Activated CD4-positive, alpha-beta memory T cell treated with anti-CD3 and anti-CD28 coated beads for 36 hours (primary cell): ENCODE measurements at regions not wholly inside any gene's neighbourhood (a gene's known extent, or its start where the extent isn't known, plus 50 kb on each side); places are given as distances from the start of the nearest gene placed in this dataset.

Experiments used
- CTCF ChIA-PET: fragments of 350-600 bp; sonication (Branson Sonifier 250); formaldehyde crosslinking; loops from one replicate; lab custom pipeline; 2021; ENCODE audit warnings: antibody characterized with exemption, inconsistent platforms; lab: Charles Lee
- POLR2A ChIA-PET: fragments of 350-600 bp; sonication (Branson Sonifier 250); formaldehyde crosslinking; loops from one replicate; lab custom pipeline; 2021; ENCODE audit warnings: antibody characterized with exemption; lab: Charles Lee
- DNase-seq: peaks from one replicate; pipeline ENCODE4 v3.0.0-alpha.2; 2020
- H3K27ac Mint-ChIP-seq: one replicate; pipeline ENCODE4 v1.8.0; 2021; ENCODE audit warnings: mixed read lengths
- H3K27me3 Mint-ChIP-seq: one replicate; pipeline ENCODE4 v1.8.0; 2021; ENCODE audit warnings: mixed read lengths
- H3K36me3 Mint-ChIP-seq: one replicate; pipeline ENCODE4 v1.8.0; 2021; ENCODE audit warnings: mixed read lengths
- H3K4me1 Mint-ChIP-seq: one replicate; pipeline ENCODE4 v1.8.0; 2021; ENCODE audit warnings: low read depth, mixed read lengths
- H3K4me3 Mint-ChIP-seq: one replicate; pipeline ENCODE4 v1.8.0; 2021; ENCODE audit warnings: mild to moderate bottlenecking, mixed read lengths
- H3K9me3 Mint-ChIP-seq: one replicate; pipeline ENCODE4 v1.8.0; 2021; ENCODE audit warnings: mixed read lengths
- intact Hi-C: fragments of 100-400 bp; cut with micrococcal nuclease; formaldehyde crosslinking; loops from one replicate; pipeline ENCODE4 v1.15.1; 2023

DNA sequence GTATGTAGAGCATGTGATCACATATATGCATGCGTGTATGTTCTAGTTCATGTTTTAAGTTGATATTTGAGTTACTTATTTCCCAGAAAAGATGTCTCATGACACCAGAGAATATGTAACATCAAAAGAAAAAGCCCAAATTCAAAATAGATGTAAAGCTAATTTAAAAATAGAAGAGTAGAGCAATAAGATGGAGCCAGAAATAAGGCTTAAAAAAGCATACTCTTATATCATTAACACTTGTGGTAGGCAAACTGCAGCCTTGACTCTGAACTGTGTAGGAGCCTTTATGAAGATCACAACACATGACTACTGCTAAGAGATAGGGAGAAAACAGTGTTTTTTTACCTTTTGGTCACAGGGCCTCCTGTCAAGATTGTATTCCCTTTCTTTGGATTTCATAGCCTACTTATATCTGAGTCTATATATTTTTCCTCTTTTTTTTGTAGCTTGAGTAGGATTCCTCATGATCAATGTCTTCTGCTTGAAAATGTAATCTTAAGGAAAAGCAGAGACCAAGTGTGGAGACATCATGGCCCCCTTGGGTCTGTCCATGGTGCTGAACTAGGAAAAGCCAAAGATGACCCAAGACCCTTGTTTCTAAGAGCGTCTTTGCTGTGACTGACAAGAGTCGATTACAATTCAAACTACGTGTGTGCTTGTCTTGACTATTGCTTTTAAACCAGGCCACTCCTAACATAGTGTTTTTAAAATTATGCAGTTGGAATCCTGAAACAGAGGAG lies 390.4 kb downstream of the SHISA9 start:
- Mint-ChIP-seq H3K27ac (no peak overlapping the region), H3K9me3 (no peaks in the 10 kb centered on the region), H3K36me3 (no peaks in the 10 kb centered on the region), H3K4me3 (no peak overlapping the region), H3K4me1 (no peaks in the 10 kb centered on the region), H3K27me3 (no peaks in the 10 kb centered on the region)
- intact Hi-C loops = no loop called here
- CTCF ChIA-PET = no interaction called here
- DNase-seq = no peak
- POLR2A ChIA-PET = no interaction called here

DNA sequence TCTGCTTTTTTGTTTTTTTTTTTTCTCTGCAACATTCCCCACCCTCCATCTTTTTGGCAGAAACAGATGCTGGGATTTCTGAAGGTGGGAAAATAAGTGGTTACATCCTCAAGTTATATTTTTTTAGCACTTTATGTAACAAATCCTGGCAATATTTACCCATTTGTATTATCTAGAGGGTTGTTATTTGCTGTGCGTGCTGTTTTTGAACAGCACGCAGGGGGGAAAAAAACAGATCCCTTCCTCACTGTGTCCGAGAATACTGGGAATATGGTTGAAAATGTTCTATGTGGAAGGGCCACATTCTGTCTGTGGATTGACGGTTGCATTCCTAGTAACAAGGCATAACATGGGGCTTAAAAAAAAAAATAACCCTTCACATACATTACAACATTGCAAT lies 394.8 kb downstream of the SHISA9 start:
- no peak for DNase-seq
- Mint-ChIP-seq H3K36me3 (no peaks in the 10 kb centered on the region), H3K4me1 (no peaks in the 10 kb centered on the region), H3K4me3 (no peak overlapping the region), H3K27me3 (no peaks in the 10 kb centered on the region), H3K9me3 (peaks cover 3% of the 10 kb centered on the region), H3K27ac (no peak overlapping the region)
- CTCF ChIA-PET = no interaction called here
- intact Hi-C loops = no loop called here
- POLR2A ChIA-PET = no interaction called here

DNA sequence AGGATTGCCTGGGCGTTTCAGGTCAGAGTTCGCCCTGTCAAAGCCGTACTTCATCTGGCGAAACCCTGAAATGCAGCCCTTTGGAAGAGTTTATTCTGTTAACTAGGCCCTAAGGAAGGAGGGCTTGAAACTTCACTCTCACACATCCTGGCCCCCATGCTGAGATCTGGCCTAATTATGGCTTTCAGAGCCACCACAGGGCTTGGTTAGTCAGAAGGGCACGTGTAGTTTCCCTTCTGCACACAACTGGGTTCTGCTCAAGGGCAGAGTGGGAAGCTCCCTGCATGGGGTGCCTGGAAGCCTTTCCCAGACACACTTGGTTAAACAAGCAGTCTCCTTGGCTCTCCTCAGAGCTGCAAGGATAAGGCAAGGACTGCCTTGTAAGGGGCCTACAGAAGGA lies 397.3 kb downstream of the SHISA9 start:
- CTCF ChIA-PET = no interaction called here

DNA sequence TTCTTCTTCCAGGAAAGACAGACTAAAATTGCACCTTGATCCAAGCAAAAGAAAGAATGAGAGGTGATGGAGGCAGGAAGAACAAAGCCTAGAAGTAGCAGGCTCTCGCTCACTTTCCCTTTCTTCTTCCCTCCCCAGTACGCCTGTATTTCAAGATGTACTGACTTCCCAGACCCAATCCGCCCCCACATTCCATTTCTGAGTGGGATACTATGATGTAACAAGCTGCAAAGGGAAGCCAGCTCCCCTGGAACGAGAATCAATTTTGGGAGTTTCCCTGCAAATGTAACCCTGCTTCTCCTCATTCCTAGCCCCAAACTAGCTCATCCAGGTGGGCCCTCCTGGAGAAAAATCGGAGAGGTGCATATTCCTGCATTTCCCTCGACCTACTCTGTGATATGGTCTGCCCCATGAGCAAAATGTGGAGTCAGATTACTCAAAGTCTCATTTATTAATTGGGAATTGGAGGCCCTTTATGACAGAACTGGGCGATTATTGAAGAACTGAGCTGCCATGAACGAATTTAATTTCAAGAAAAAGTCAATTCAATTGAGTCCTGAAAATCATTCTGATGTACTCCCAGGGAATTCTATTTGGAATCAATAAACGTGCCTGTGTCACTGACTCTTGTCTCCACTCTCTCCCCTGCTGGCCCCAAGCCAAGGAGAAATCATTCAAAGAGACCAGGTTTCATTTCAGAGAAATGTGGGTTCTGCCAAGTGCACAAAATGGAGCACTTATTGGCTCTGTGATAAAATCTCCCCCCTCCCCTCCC lies 398.9 kb downstream of the SHISA9 start:
- H3K27me3 Mint-ChIP-seq = no peaks in the 10 kb centered on the region
- H3K4me1 Mint-ChIP-seq = no peaks in the 10 kb centered on the region
- intact Hi-C loops = no loop called here
- H3K27ac Mint-ChIP-seq = no peak overlapping the region
- peaks cover 7% of the 10 kb centered on the region for H3K9me3 Mint-ChIP-seq
- no peak for DNase-seq
- CTCF ChIA-PET = no interaction called here
- POLR2A ChIA-PET = no interaction called here
- H3K4me3 Mint-ChIP-seq = no peak overlapping the region
- no peaks in the 10 kb centered on the region for H3K36me3 Mint-ChIP-seq

More for the DNA sequence above, 397.3 kb downstream of the SHISA9 start:
- no peak overlapping the region for H3K4me3 Mint-ChIP-seq
- H3K27ac Mint-ChIP-seq = no peak overlapping the region
- intact Hi-C loops = no loop called here
- POLR2A ChIA-PET = no interaction called here
- H3K9me3 Mint-ChIP-seq = peaks cover 7% of the 10 kb centered on the region
- H3K36me3 Mint-ChIP-seq = no peaks in the 10 kb centered on the region
- no peak for DNase-seq
- no peaks in the 10 kb centered on the region for H3K27me3 Mint-ChIP-seq
- H3K4me1 Mint-ChIP-seq = no peaks in the 10 kb centered on the region

DNA sequence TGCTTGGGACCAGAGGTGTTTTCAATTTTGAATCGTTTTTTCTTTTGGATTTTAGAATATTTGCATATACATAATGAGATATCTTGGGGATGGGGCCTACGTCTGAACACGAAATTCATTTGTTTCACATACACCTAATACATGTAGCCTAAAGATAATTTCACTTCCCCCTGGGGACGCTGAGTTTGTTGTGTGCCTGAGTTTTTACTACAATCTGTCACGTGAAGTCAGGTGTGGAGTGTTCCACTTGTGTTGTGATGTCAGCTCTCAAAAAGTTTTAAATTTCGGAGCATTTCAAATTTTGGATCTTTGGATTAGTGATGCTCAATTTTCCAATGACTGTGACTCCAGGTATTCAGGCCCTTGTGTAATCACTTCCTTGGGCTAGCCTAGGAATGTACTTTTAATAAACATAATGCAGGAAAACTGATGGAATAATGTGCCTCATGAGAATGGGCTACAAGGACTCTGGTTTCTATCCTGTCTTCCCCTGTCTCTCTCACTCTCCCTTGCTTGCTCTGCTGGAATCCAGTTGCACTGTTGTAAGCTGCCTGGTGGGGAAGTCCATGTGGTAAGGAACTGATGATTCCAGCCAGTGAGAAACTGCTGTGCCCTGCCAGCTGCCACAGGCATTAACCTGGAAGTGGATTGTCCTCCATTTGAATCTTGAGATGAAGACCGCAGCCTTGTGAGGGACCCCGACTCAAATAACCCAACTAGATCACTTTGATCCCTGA lies 403.8 kb downstream of the SHISA9 start:
- no peak for DNase-seq

DNA sequence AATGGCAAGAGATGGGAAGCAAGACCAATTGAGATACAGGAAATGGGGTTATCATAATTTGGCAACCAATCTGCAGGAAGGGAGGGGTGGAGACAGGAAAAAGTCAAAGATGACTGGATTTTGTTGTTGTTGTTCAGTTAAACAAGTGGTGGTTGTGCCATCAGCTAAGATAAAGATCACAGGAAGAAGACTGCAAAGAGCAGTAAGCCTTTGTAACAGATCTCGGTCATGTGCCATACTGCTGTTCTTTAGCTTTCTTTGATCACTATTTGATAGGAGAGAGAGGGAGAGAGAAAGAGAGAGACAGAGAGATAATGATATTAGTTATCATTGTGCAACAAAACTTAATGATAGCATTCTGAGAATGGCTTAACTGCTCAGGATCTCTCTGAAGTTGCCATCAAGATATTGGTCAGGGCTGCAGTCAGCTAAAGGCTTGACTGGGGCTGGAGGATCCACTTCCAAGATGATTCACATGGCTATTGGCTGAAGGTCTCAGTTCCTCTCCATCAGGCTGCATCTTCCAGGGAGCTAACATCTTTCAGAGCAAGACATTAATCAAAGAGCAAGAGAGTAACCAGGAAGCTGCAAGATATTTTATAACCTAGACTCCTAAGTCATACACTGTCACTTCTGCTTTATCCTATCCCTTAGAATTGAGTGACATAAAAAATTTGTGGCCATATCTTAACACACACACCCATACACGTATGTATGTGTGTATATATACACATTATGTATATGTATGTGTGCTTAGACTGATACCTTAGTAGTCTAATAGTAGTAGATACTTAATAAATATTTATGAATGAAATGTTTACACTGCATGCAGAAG lies 405.0 kb downstream of the SHISA9 start:
- ChIA-PET POLR2A (no interaction called here), CTCF (no interaction called here)

More for the DNA sequence above, 403.8 kb downstream of the SHISA9 start:
- H3K4me1 Mint-ChIP-seq = no peaks in the 10 kb centered on the region
- intact Hi-C loops = no loop called here
- POLR2A ChIA-PET = no interaction called here
- H3K9me3 Mint-ChIP-seq = peaks cover 4% of the 10 kb centered on the region
- H3K36me3 Mint-ChIP-seq = no peaks in the 10 kb centered on the region
- no peak overlapping the region for H3K4me3 Mint-ChIP-seq
- H3K27me3 Mint-ChIP-seq = no peaks in the 10 kb centered on the region
- no peak overlapping the region for H3K27ac Mint-ChIP-seq
- CTCF ChIA-PET = no interaction called here

DNA sequence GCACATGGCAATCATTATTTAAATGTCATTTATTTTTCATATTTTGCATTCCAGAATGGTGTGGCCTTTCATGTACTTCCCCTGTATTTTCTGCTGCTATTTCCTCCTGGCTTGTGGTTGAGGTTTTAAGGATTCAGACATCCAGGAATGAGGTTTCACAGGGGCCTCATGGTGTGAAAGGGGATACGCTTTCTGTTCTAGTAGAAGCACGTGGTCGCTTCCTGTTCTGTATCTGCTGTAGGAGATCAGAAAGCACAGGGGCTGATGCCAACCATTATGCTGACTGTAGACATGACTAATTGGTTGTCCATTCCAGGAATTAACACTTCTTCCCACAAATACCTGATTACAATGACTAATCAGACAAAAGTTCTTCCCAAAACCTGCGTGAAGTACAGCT lies 405.9 kb downstream of the SHISA9 start:
- H3K4me3 Mint-ChIP-seq = no peak overlapping the region
- H3K9me3 Mint-ChIP-seq = peaks cover 4% of the 10 kb centered on the region
- no peaks in the 10 kb centered on the region for H3K27me3 Mint-ChIP-seq
- ChIA-PET POLR2A (no interaction called here), CTCF (no interaction called here)
- no peak overlapping the region for H3K27ac Mint-ChIP-seq
- intact Hi-C loops = no loop called here
- no peak for DNase-seq
- no peaks in the 10 kb centered on the region for H3K4me1 Mint-ChIP-seq
- H3K36me3 Mint-ChIP-seq = no peaks in the 10 kb centered on the region

More for the DNA sequence above, 405.0 kb downstream of the SHISA9 start:
- Mint-ChIP-seq H3K27ac (no peak overlapping the region), H3K4me1 (no peaks in the 10 kb centered on the region), H3K27me3 (no peaks in the 10 kb centered on the region), H3K9me3 (peaks cover 4% of the 10 kb centered on the region), H3K36me3 (no peaks in the 10 kb centered on the region), H3K4me3 (no peak overlapping the region)
- intact Hi-C loops = no loop called here
- no peak for DNase-seq

DNA sequence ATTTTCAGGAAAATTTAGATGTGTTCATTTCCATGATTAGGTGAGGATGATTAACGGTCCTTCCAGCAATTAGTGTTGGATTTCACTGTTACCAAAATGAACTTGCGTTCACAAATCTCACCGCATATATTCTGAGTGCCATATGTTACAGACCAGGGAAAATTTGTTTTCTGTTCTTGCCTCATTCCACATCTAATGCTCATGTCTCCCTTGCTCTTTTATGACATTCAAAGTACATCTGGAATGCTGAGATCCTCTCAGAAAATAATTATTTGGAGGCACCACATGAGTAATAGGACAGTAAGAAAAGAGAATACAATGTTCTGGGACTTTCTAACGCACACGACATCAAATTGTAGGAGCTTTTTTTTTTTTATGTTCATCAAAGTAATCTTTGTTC lies 406.5 kb downstream of the SHISA9 start:
- no peaks in the 10 kb centered on the region for H3K9me3 Mint-ChIP-seq
- no peaks in the 10 kb centered on the region for H3K4me1 Mint-ChIP-seq
- POLR2A ChIA-PET = no interaction called here
- H3K36me3 Mint-ChIP-seq = no peaks in the 10 kb centered on the region
- H3K4me3 Mint-ChIP-seq = no peak overlapping the region
- CTCF ChIA-PET = no interaction called here
- DNase-seq = no peak
- no peaks in the 10 kb centered on the region for H3K27me3 Mint-ChIP-seq
- intact Hi-C loops = no loop called here
- H3K27ac Mint-ChIP-seq = no peak overlapping the region

DNA sequence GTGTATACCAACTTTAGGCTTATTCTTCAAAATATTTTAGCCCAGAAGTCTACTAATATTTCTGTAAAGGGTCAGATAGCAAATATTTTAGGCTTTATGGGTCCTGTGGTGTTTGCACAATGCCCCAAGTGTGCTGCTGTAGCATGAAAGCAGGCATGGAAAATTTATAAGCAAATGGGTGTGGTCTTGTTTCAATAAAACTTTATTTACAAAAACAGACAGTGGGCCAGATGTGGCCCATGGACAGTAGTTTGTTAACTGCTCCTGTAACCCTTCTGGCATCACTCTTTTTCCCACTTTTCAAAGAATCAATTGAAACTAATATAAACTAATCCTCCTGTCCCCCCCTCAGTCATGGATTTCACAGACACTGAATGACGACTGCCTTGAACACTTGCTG lies 410.7 kb downstream of the SHISA9 start:
- intact Hi-C loops = no loop called here
- Mint-ChIP-seq H3K4me3 (no peak overlapping the region), H3K9me3 (no peaks in the 10 kb centered on the region), H3K4me1 (no peaks in the 10 kb centered on the region), H3K36me3 (no peaks in the 10 kb centered on the region), H3K27ac (no peak overlapping the region), H3K27me3 (peaks cover 3% of the 10 kb centered on the region)
- ChIA-PET CTCF (no interaction called here), POLR2A (no interaction called here)
- DNase-seq = no peak

DNA sequence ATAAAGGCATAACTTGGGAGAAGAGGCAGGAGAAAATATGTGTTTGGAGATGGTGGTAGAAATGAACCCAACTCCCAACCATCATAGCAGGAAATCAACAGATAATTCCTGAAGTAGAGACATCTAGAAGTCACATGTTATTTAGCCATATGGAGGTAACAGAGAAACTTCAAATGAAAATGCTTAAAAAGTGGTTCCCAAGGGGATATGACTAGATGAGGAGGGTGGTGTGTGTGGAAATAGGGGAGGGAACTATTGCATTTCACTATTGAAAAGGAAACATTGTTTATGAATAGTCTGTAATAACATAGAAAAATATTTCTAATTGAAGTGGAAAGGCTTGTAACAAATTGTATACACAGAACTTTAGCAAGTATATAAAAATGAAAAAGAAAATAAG lies 412.0 kb downstream of the SHISA9 start:
- POLR2A ChIA-PET = interaction anchor here (0.6 kb wide), 1 partner anchor 91 kb away, joined by 3 read pairs; no protein-coding TSS in a partner anchor
- no peaks in the 10 kb centered on the region for H3K9me3 Mint-ChIP-seq
- no peak overlapping the region for H3K4me3 Mint-ChIP-seq
- H3K4me1 Mint-ChIP-seq = no peaks in the 10 kb centered on the region
- CTCF ChIA-PET = no interaction called here
- H3K27ac Mint-ChIP-seq = no peak overlapping the region
- no peak for DNase-seq
- intact Hi-C loops = no loop called here
- peaks cover 3% of the 10 kb centered on the region for H3K27me3 Mint-ChIP-seq
- no peaks in the 10 kb centered on the region for H3K36me3 Mint-ChIP-seq

DNA sequence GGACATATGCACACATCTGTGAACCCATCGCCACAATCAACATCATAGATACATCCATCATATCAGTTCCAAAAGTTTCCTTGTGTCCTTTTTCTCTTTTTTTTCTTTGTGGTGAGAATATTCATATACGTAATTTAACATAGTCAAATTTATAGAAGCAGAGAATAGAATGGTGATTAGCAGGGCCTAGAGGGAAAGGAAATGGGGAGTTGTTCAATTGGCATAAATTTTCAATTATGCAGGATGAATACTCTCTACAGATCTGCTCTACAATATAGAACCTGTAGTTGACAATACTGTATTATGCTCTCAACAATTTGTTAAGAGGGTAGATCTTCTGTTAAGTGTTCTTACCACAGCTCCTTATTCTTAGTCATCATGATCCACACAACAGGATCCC lies 413.2 kb downstream of the SHISA9 start:
- H3K4me3 Mint-ChIP-seq = no peak overlapping the region
- peaks cover 3% of the 10 kb centered on the region for H3K27me3 Mint-ChIP-seq
- no peaks in the 10 kb centered on the region for H3K36me3 Mint-ChIP-seq
- no peaks in the 10 kb centered on the region for H3K4me1 Mint-ChIP-seq
- POLR2A ChIA-PET = no interaction called here
- H3K27ac Mint-ChIP-seq = no peak overlapping the region
- no peaks in the 10 kb centered on the region for H3K9me3 Mint-ChIP-seq
- CTCF ChIA-PET = no interaction called here
- intact Hi-C loops = no loop called here
- DNase-seq = no peak
